Nephron progenitor cell (in vitro differentiated cells): ENCODE measurements at regions not wholly inside any gene's neighbourhood (a gene's known extent, or its start where the extent isn't known, plus 50 kb on each side); places are given as distances from the start of the nearest gene placed in this dataset.
"Not testable (repeated sequence)": the region's sequence is repeated elsewhere in the genome, so short reads cannot be mapped to it uniquely, and the experiment has no call there.

Experiments
- DNase-seq: peaks from one replicate; pipeline ENCODE4 v3.0.0; 2021
- H3K27ac Mint-ChIP-seq: 2 replicates; pipeline ENCODE4 v1.8.0; 2021; ENCODE audit warnings: mild to moderate bottlenecking, moderate library complexity, mixed read lengths
- H3K27me3 Mint-ChIP-seq: 2 replicates; pipeline ENCODE4 v1.8.0; 2021; ENCODE audit warnings: mild to moderate bottlenecking, low read depth, mixed read lengths; ENCODE audit not compliant: poor library complexity
- H3K36me3 Mint-ChIP-seq: 2 replicates; pipeline ENCODE4 v1.8.0; 2021; ENCODE audit warnings: low read depth, mixed read lengths
- H3K4me1 Mint-ChIP-seq: 2 replicates; pipeline ENCODE4 v1.8.0; 2021; ENCODE audit warnings: mixed read lengths
- H3K4me3 Mint-ChIP-seq: 2 replicates; pipeline ENCODE4 v1.8.0; 2021; ENCODE audit warnings: mild to moderate bottlenecking, moderate library complexity, mixed read lengths
- H3K9me3 Mint-ChIP-seq: 2 replicates; pipeline ENCODE4 v1.8.0; 2021; ENCODE audit warnings: mild to moderate bottlenecking, moderate library complexity, mixed read lengths
- TF ChIP-seq, protein P1 (sequence below): fragments of 200-600 bp; sonication (generic); IDR thresholded peaks from 2 replicates; pipeline ENCODE4 v1.5.0; 2021; ENCODE audit warnings: antibody characterized with exemption

DNA sequence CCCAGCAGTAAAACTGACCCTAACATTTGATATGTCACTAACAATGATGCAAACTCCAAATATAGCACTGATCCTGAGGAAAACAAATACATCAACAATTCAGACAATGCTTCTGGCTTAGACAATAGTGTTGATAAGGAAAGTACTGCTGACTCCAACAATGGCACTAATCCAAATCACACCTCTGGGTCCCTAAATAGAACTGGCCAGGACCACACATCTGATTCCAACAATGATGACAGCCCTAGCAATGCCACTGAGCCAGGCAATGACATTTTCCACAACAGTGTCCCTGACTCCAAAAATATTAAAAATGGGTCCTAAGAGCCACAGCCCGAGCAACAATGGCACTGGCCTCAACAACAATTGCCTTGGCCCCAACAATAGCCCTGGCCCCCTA, 243.1 kb upstream of the APOOL start:
- DNase-seq = no peak
- Mint-ChIP-seq H3K4me1 (no peaks in the 10 kb centered on the region), H3K27me3 (no peaks in the 10 kb centered on the region), H3K4me3 (no peak overlapping the region), H3K27ac (no peak overlapping the region), H3K36me3 (no peaks in the 10 kb centered on the region), H3K9me3 (peaks cover 39% of the 10 kb centered on the region)
- TF ChIP-seq, protein P1, sequence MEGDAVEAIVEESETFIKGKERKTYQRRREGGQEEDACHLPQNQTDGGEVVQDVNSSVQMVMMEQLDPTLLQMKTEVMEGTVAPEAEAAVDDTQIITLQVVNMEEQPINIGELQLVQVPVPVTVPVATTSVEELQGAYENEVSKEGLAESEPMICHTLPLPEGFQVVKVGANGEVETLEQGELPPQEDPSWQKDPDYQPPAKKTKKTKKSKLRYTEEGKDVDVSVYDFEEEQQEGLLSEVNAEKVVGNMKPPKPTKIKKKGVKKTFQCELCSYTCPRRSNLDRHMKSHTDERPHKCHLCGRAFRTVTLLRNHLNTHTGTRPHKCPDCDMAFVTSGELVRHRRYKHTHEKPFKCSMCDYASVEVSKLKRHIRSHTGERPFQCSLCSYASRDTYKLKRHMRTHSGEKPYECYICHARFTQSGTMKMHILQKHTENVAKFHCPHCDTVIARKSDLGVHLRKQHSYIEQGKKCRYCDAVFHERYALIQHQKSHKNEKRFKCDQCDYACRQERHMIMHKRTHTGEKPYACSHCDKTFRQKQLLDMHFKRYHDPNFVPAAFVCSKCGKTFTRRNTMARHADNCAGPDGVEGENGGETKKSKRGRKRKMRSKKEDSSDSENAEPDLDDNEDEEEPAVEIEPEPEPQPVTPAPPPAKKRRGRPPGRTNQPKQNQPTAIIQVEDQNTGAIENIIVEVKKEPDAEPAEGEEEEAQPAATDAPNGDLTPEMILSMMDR = no peak

- Mint-ChIP-seq H3K9me3 (peaks cover 65% of the 10 kb centered on the region), H3K36me3 (no peaks in the 10 kb centered on the region), H3K4me1 (no peaks in the 10 kb centered on the region), H3K27ac (no peak overlapping the region), H3K4me3 (no peak overlapping the region), H3K27me3 (no peaks in the 10 kb centered on the region)
- DNase-seq = no peak
- TF ChIP-seq, protein P1 = no peak
Observed at GRCh38 chrX:84796321-84796720, 207.4 kb upstream of the APOOL start.

- H3K27me3 Mint-ChIP-seq = no peaks in the 10 kb centered on the region
- no peak for DNase-seq
- peaks cover 20% of the 10 kb centered on the region for H3K9me3 Mint-ChIP-seq
- H3K27ac Mint-ChIP-seq = no peak overlapping the region
- no peak overlapping the region for H3K4me3 Mint-ChIP-seq
- H3K36me3 Mint-ChIP-seq = no peaks in the 10 kb centered on the region
- TF ChIP-seq, protein P1 = no peak
- no peaks in the 10 kb centered on the region for H3K4me1 Mint-ChIP-seq
Observed at GRCh38 chrX:84830836-84831235, 172.8 kb upstream of the APOOL start.

- H3K27me3 Mint-ChIP-seq, H3K27ac Mint-ChIP-seq, DNase-seq, H3K4me1 Mint-ChIP-seq, H3K4me3 Mint-ChIP-seq, H3K36me3 Mint-ChIP-seq: not testable (repeated sequence)
- peaks cover 39% of the 10 kb centered on the region for H3K9me3 Mint-ChIP-seq
Observed at GRCh38 chrX:84846541-84846940, 157.1 kb upstream of the APOOL start.

- H3K36me3 Mint-ChIP-seq, H3K27ac Mint-ChIP-seq, DNase-seq, H3K4me3 Mint-ChIP-seq, H3K4me1 Mint-ChIP-seq, H3K27me3 Mint-ChIP-seq: not testable (repeated sequence)
- peaks cover 53% of the 10 kb centered on the region for H3K9me3 Mint-ChIP-seq
Observed at GRCh38 chrX:84851183-84851582, 152.5 kb upstream of the APOOL start.

GRCh38 chrX:84856791-84857190, 146.9 kb upstream of the APOOL start:
- H3K27ac Mint-ChIP-seq, H3K36me3 Mint-ChIP-seq, DNase-seq, H3K4me1 Mint-ChIP-seq, H3K4me3 Mint-ChIP-seq, H3K27me3 Mint-ChIP-seq: not testable (repeated sequence)
- peaks cover 36% of the 10 kb centered on the region for H3K9me3 Mint-ChIP-seq

- peaks cover 22% of the 10 kb centered on the region for H3K9me3 Mint-ChIP-seq
- not testable (repeated sequence) for DNase-seq, H3K27ac Mint-ChIP-seq, H3K27me3 Mint-ChIP-seq, H3K4me3 Mint-ChIP-seq, H3K36me3 Mint-ChIP-seq, H3K4me1 Mint-ChIP-seq
Observed at GRCh38 chrX:84858771-84859170, 144.9 kb upstream of the APOOL start.

- no peaks in the 10 kb centered on the region for H3K27me3 Mint-ChIP-seq
- no peak for DNase-seq
- H3K4me1 Mint-ChIP-seq = no peaks in the 10 kb centered on the region
- no peak overlapping the region for H3K4me3 Mint-ChIP-seq
- peaks cover 27% of the 10 kb centered on the region for H3K9me3 Mint-ChIP-seq
- no peaks in the 10 kb centered on the region for H3K36me3 Mint-ChIP-seq
- TF ChIP-seq, protein P1 = no peak
- no peak overlapping the region for H3K27ac Mint-ChIP-seq
Observed at GRCh38 chrX:84865113-84865512, 138.6 kb upstream of the APOOL start.

GRCh38 chrX:84870281-84870680, 133.4 kb upstream of the APOOL start:
- not testable (repeated sequence) for DNase-seq, H3K27ac Mint-ChIP-seq, H3K27me3 Mint-ChIP-seq, H3K36me3 Mint-ChIP-seq, H3K4me1 Mint-ChIP-seq, H3K4me3 Mint-ChIP-seq
- H3K9me3 Mint-ChIP-seq = peaks cover 21% of the 10 kb centered on the region

DNA sequence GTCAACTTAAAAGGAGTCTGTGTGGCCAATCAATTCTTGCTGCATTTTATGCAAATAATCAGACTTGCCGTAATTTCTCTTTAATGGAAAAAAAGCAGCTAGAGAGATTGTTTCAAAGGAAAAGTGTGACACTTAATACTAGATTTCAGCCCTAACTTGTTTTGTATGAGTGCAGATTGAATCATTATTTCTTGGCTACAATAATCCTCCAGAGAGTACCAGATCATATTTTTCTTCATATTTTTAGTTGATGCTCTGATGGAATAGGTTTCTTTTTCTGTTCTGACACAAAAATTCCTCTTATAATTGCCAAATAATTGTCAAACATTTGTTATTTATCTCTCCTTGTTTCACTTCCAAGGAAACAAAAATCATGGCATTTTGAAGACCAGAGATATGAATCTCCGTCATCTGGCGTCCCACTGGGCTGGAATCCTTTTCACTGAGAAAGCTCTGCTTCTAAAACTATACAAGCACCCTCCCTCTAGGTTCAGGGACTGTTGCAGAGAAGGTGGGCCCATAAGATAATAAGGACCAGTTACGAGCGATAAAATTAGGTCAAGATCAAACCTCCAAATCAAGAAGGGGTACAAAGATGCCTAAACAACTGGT, 131.4 kb upstream of the APOOL start:
- not testable (repeated sequence) for H3K36me3 Mint-ChIP-seq, DNase-seq, H3K27ac Mint-ChIP-seq, H3K27me3 Mint-ChIP-seq, H3K4me3 Mint-ChIP-seq, H3K4me1 Mint-ChIP-seq
- peaks cover 30% of the 10 kb centered on the region for H3K9me3 Mint-ChIP-seq
